Fibroblast of gingiva (primary cell): ENCODE measurements at regions not wholly inside any gene's neighbourhood (a gene's known extent, or its start where the extent isn't known, plus 50 kb on each side); places are given as distances from the start of the nearest gene placed in this dataset.
"Not testable (repeated sequence)": the region's sequence is repeated elsewhere in the genome, so short reads cannot be mapped to it uniquely, and the experiment has no call there.

Experiments
- DNase-seq: peaks from one replicate; pipeline ENCODE4 v3.0.0-alpha.2; 2011; ENCODE audit warnings: low read depth

GRCh38 chr5:125045646-125046045 is 299.2 kb upstream of the ZNF608 start:
- no peak for DNase-seq

GRCh38 chr5:125046838-125047237 is 300.4 kb upstream of the ZNF608 start:
- no peak for DNase-seq

GRCh38 chr5:125047871-125048270 is 301.4 kb upstream of the ZNF608 start:
- no peak for DNase-seq

GRCh38 chr5:125049721-125050702 is 303.6 kb upstream of the ZNF608 start:
- DNase-seq = no peak

- no peak for DNase-seq
These were observed 304.5 kb upstream of the ZNF608 start for GRCh38 chr5:125050926-125051325.

GRCh38 chr5:125052584-125052983 is 306.1 kb upstream of the ZNF608 start:
- DNase-seq = no peak

- no peak for DNase-seq
These were observed 306.7 kb upstream of the ZNF608 start for GRCh38 chr5:125053179-125053578.

- no peak for DNase-seq
These were observed 307.7 kb upstream of the ZNF608 start for GRCh38 chr5:125054146-125054545.

- DNase-seq = no peak
These were observed 310.4 kb upstream of the ZNF608 start for GRCh38 chr5:125056671-125057485.

- peak; percentile 66 for DNase-seq
These were observed 311.7 kb upstream of the ZNF608 start for GRCh38 chr5:125057912-125058826.

- no peak for DNase-seq
These were observed 313.0 kb upstream of the ZNF608 start for GRCh38 chr5:125059255-125060002.

GRCh38 chr5:125061726-125062125 is 315.3 kb upstream of the ZNF608 start:
- no peak for DNase-seq

GRCh38 chr5:125064621-125065438 is 318.4 kb upstream of the ZNF608 start:
- no peak for DNase-seq

GRCh38 chr5:125065741-125066140 is 319.3 kb upstream of the ZNF608 start:
- DNase-seq = no peak

- DNase-seq = no peak
These were observed 324.5 kb upstream of the ZNF608 start for GRCh38 chr5:125070961-125071360.

GRCh38 chr5:125073090-125073489 is 326.7 kb upstream of the ZNF608 start:
- DNase-seq = no peak

GRCh38 chr5:125075567-125075966 is 329.1 kb upstream of the ZNF608 start:
- no peak for DNase-seq

GRCh38 chr5:125079028-125079427 is 332.6 kb upstream of the ZNF608 start:
- DNase-seq = not testable (repeated sequence)

GRCh38 chr5:125081101-125081500 is 334.7 kb upstream of the ZNF608 start:
- peak; percentile 26 for DNase-seq

- DNase-seq = peak; percentile 91
These were observed 337.5 kb upstream of the ZNF608 start for GRCh38 chr5:125083981-125084380.
